B cell (primary cell): ENCODE measurements at regions not wholly inside any gene's neighbourhood (a gene's known extent, or its start where the extent isn't known, plus 50 kb on each side); places are given as distances from the start of the nearest gene placed in this dataset.

Source experiments
- ATAC-seq: fragments of 200-7000 bp; cut with Tn5 transposase; one replicate; pipeline ENCODE4 v1.10.0; 2021; ENCODE audit warnings: low read depth, mild to moderate bottlenecking, moderate number of reproducible peaks, moderate library complexity
- CTCF ChIA-PET: fragments of 350-600 bp; sonication (Branson Sonifier 250); formaldehyde crosslinking; loops from one replicate; lab custom pipeline; 2021; ENCODE audit warnings: antibody characterized with exemption, inconsistent platforms; lab: Charles Lee
- POLR2A ChIA-PET: fragments of 350-600 bp; sonication (Branson Sonifier 250); formaldehyde crosslinking; loops from one replicate; lab custom pipeline; 2021; ENCODE audit warnings: antibody characterized with exemption; lab: Charles Lee
- DNase-seq: peaks from one replicate; pipeline ENCODE4 v3.0.0; 2013
- H2AFZ ChIP-seq: 2 replicates; pipeline ENCODE4 v1.6.1; 2012; ENCODE audit warnings: mild to moderate bottlenecking, low read depth, low read length; ENCODE audit not compliant: insufficient read depth, poor library complexity, severe bottlenecking
- H3K27ac ChIP-seq, 2 donors: 1 replicate in 1 of 2; 2 replicates in 1 of 2; pipeline ENCODE4 v1.5.1; 2012 to 2013; ENCODE audit warnings: low read length in 2 of 2, mild to moderate bottlenecking in 2 of 2, moderate library complexity in 1 of 2
- H3K27me3 ChIP-seq, 4 experiments: fragments of 200-600 bp in 1 of 4; sonication (generic) in 1 of 4; replicated peaks in 1 of 4; 1 replicate in 2 of 4; 2 replicates in 2 of 4; pipeline versions ENCODE4 v1.6.1 to v1.7.0; 2013 to 2016; ENCODE audit warnings: low read length in 3 of 4, mild to moderate bottlenecking in 2 of 4, mixed read lengths in 1 of 4, moderate library complexity in 1 of 4; ENCODE audit not compliant: insufficient read depth in 4 of 4, control insufficient read depth in 3 of 4; ENCODE audit errors: control extremely low read depth in 1 of 4
- H3K36me3 ChIP-seq, 2 experiments: replicated peaks in 1 of 2; 1 replicate in 1 of 2; 2 replicates in 1 of 2; pipeline versions ENCODE4 v1.6.1 to v1.7.1; 2013; ENCODE audit warnings: low read length in 1 of 2; ENCODE audit not compliant: insufficient read depth in 2 of 2, control insufficient read depth in 1 of 2; ENCODE audit errors: control extremely low read depth in 1 of 2, extremely low read depth in 1 of 2
- H3K4me1 ChIP-seq, 2 donors: fragments of 200-600 bp in 1 of 2; sonication (generic) in 1 of 2; 1 replicate in 1 of 2; 2 replicates in 1 of 2; pipeline versions ENCODE4 v1.5.1 to v1.6.1; 2013 to 2017; ENCODE audit warnings: low read length in 2 of 2; ENCODE audit not compliant: control insufficient read depth in 2 of 2, insufficient read depth in 2 of 2
- H3K4me2 ChIP-seq: replicated peaks from 2 replicates; pipeline ENCODE3; 2012; ENCODE audit warnings: mild to moderate bottlenecking, low read depth, low read length; ENCODE audit not compliant: poor library complexity, severe bottlenecking
- H3K4me3 ChIP-seq, 5 experiments: fragments of 200-600 bp in 1 of 5; sonication (generic) in 1 of 5; 1 replicate in 3 of 5; 2 replicates in 2 of 5; pipeline versions ENCODE4 v1.5.1 to v1.7.0; 2011 to 2016; ENCODE audit warnings: low read length in 4 of 5, mild to moderate bottlenecking in 4 of 5, low read depth in 2 of 5, control low read depth in 1 of 5, moderate library complexity in 1 of 5; ENCODE audit not compliant: insufficient read depth in 1 of 5; ENCODE audit errors: control extremely low read depth in 1 of 5, extremely low read depth in 1 of 5
- H3K79me2 ChIP-seq: fragments of 200-600 bp; sonication (generic); one replicate; pipeline ENCODE4 v1.6.0; 2016; ENCODE audit warnings: low read length; ENCODE audit not compliant: control insufficient read depth, insufficient read depth
- H3K9ac ChIP-seq: fragments of 200-600 bp; sonication (generic); 2 replicates; pipeline ENCODE4 v1.6.1; 2017; ENCODE audit warnings: mild to moderate bottlenecking, low read length, moderate library complexity
- H3K9me3 ChIP-seq, 3 donors: one replicate each; pipeline versions ENCODE4 v1.6.1 to v1.7.1; 2013; ENCODE audit warnings: low read length in 2 of 3; ENCODE audit not compliant: control insufficient read depth in 2 of 3, insufficient read depth in 1 of 3; ENCODE audit errors: control extremely low read depth in 1 of 3
- H4K20me1 ChIP-seq: 2 replicates; pipeline ENCODE4 v1.6.0; 2012; ENCODE audit warnings: mild to moderate bottlenecking, low read length; ENCODE audit not compliant: insufficient read depth, control insufficient read depth, poor library complexity, severe bottlenecking
- H3K27ac Mint-ChIP-seq: one replicate; pipeline ENCODE4 v1.8.0; 2021; ENCODE audit warnings: mixed read lengths
- H3K27me3 Mint-ChIP-seq: one replicate; pipeline ENCODE4 v1.8.0; 2021; ENCODE audit warnings: mixed read lengths
- H3K4me1 Mint-ChIP-seq: one replicate; pipeline ENCODE4 v1.8.0; 2021; ENCODE audit warnings: mixed read lengths
- H3K4me3 Mint-ChIP-seq: one replicate; pipeline ENCODE4 v1.8.0; 2021; ENCODE audit warnings: mixed read lengths
- H3K9me3 Mint-ChIP-seq: one replicate; pipeline ENCODE4 v1.8.0; 2022; ENCODE audit warnings: mixed read lengths; ENCODE audit not compliant: insufficient read depth
- EZH2 ChIP-seq: IDR thresholded peaks from 2 replicates; pipeline ENCODE4 v1.6.1; 2012; ENCODE audit warnings: borderline replicate concordance, low read depth, mild to moderate bottlenecking, moderate library complexity, low read length; ENCODE audit not compliant: insufficient read depth, poor library complexity, severe bottlenecking
- WGBS: methylation state at CpG from one replicate; pipeline ENCODE4 v1.1.5; 2013; ENCODE audit warnings: missing lambda C conversion rate; ENCODE audit not compliant: insufficient coverage; 5-methylcytosine and 5-hydroxymethylcytosine counted together
- intact Hi-C: fragments of 100-400 bp; cut with micrococcal nuclease; formaldehyde crosslinking; loops from one replicate; pipeline ENCODE4 v1.10.0; 2022
- TF ChIP-seq, protein P1 (sequence below): fragments of 200-600 bp; IDR thresholded peaks from one replicate; pipeline ENCODE4 v1.8.0; 2022; ENCODE audit warnings: antibody characterized with exemption, mild to moderate bottlenecking

DNA sequence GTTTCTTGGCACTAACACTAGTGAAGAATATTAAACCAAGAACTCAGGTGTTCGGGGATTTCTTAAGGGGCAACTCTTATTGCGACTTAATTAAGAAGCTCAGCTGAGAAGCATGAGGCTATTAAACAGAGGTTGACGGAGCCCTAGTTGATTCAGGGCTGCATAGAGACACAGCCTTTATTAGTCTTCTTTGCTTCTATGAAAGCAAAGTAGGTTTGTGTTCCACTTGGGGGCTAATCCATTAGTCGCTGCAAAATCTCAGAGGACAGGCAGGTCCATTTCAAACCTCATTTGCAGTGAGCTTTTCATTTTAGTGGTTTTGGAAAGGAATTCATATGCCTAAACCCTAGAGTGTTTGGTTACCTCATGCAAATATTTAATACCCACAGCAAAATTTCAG lies 506.6 kb upstream of the SULF2 start:
- POLR2A ChIA-PET, result no interaction called here

DNA sequence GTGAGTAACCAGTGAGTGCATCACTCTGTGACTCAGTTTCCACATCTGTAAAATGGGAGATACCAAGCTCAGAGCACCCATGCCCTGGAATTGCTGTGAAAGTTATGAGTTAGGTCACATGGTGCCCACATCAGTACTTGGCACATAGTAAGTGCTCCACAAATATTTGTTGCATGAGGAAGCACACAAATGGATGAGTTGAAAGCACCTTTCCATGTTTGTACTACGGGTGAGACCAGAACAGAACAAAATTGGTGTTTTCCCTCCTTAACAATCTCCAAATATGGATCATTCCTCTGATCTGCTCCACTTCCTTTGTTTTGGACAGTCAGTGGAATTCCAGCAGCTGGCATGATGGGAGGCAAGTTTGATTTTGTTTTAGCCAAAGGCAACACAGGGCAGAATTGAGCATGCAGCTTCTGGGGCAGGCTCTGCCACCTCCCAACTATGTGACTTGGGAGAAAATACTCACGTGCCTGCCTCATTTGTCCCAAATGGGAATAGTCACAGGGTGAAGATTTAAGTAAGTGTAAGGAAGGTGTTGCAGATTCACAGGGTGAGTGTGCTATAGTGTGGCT lies 503.7 kb upstream of the SULF2 start:
- Mint-ChIP-seq H3K9me3 (no peaks in the 10 kb centered on the region), H3K27ac (no peak overlapping the region), H3K4me1 (no peaks in the 10 kb centered on the region), H3K4me3 (no peak overlapping the region), H3K27me3 (peaks cover 36% of the 10 kb centered on the region)
- intact Hi-C loops, result no loop called here
- no peaks in the 10 kb centered on the region for H3K4me1 ChIP-seq
- H2AFZ ChIP-seq, result no peak overlapping the region
- CTCF ChIA-PET, result no interaction called here
- DNase-seq, result no peak
- no peak overlapping the region for H3K9ac ChIP-seq
- H3K27ac ChIP-seq, result no peak overlapping the region
- peaks cover 0 to 2% (median under 1%) of the 10 kb centered on the region in 4 experiments for H3K27me3 ChIP-seq
- ATAC-seq, result no peak
- no peaks in the 10 kb centered on the region for H3K9me3 ChIP-seq
- no peak overlapping the region for H3K4me2 ChIP-seq
- WGBS, result 71% methylated on average over 1 of the region's 2 CpGs
- H3K79me2 ChIP-seq, result no peaks in the 10 kb centered on the region
- H3K4me3 ChIP-seq, result no peak overlapping the region
- POLR2A ChIA-PET, result no interaction called here
- H3K36me3 ChIP-seq, result no peaks in the 10 kb centered on the region
- H4K20me1 ChIP-seq, result no peaks in the 10 kb centered on the region
- TF ChIP-seq, protein P1, sequence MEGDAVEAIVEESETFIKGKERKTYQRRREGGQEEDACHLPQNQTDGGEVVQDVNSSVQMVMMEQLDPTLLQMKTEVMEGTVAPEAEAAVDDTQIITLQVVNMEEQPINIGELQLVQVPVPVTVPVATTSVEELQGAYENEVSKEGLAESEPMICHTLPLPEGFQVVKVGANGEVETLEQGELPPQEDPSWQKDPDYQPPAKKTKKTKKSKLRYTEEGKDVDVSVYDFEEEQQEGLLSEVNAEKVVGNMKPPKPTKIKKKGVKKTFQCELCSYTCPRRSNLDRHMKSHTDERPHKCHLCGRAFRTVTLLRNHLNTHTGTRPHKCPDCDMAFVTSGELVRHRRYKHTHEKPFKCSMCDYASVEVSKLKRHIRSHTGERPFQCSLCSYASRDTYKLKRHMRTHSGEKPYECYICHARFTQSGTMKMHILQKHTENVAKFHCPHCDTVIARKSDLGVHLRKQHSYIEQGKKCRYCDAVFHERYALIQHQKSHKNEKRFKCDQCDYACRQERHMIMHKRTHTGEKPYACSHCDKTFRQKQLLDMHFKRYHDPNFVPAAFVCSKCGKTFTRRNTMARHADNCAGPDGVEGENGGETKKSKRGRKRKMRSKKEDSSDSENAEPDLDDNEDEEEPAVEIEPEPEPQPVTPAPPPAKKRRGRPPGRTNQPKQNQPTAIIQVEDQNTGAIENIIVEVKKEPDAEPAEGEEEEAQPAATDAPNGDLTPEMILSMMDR, result no peak
- no peak for TF ChIP-seq EZH2

More for the DNA sequence above, 506.6 kb upstream of the SULF2 start:
- CTCF ChIA-PET, result no interaction called here
- Mint-ChIP-seq H3K27ac (no peak overlapping the region), H3K4me1 (peaks cover 3% of the 10 kb centered on the region), H3K27me3 (peaks cover 36% of the 10 kb centered on the region), H3K9me3 (no peaks in the 10 kb centered on the region), H3K4me3 (no peak overlapping the region)
- H2AFZ ChIP-seq, result no peak overlapping the region
- H3K4me1 ChIP-seq, result no peaks in the 10 kb centered on the region
- no peak for ATAC-seq
- no peaks in the 10 kb centered on the region for H3K79me2 ChIP-seq
- intact Hi-C loops, result no loop called here
- H3K36me3 ChIP-seq, result no peaks in the 10 kb centered on the region
- WGBS, result 95% methylated on average over 2 of the region's 4 CpGs
- H4K20me1 ChIP-seq, result no peaks in the 10 kb centered on the region
- H3K9me3 ChIP-seq, result no peaks in the 10 kb centered on the region
- no peak overlapping the region for H3K4me2 ChIP-seq
- no peak overlapping the region for H3K27ac ChIP-seq
- DNase-seq, result no peak
- H3K27me3 ChIP-seq, result peaks cover 0 to 2% (median under 1%) of the 10 kb centered on the region in 4 experiments
- TF ChIP-seq, protein P1, result no peak
- H3K4me3 ChIP-seq, result no peak overlapping the region
- no peak overlapping the region for H3K9ac ChIP-seq
